GM12875 (cell line): ENCODE measurements at regions not wholly inside any gene's neighbourhood (a gene's known extent, or its start where the extent isn't known, plus 50 kb on each side); places are given as distances from the start of the nearest gene placed in this dataset.

ENCODE experiments used
- H3K4me3 ChIP-seq: one replicate; pipeline ENCODE4 v1.5.1; 2011; ENCODE audit warnings: low read depth, low read length, control low read depth
- CTCF ChIP-seq: IDR thresholded peaks from 2 replicates; pipeline ENCODE4 v1.5.1; 2011; ENCODE audit warnings: low read depth, mild to moderate bottlenecking, control low read depth, inconsistent platforms, low read length, moderate library complexity, borderline replicate concordance; ENCODE audit not compliant: insufficient read depth

- no peak overlapping the region for H3K4me3 ChIP-seq
- TF ChIP-seq CTCF, result no peak
Measured at GRCh38 chr9:78585909-78586308, 289.0 kb downstream of the PSAT1 start.

DNA sequence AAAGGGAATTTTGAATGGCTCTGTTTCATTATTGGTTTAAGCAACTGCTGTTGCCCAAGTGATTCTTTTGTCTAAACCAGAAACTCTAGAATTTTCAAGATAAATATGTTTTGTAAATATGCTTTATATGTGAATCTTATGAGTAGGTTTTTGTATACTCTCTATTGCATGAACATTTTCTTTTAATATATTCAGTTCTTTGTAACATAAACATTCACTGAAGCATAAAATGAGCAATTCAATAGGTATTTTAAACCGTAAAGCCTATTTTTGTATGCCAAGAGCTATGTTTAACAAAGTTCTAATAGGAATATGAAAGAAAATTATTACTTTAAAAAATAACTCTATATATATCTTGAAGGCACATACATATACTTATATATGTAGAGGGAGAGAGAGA is 293.1 kb downstream of the PSAT1 start:
- H3K4me3 ChIP-seq, result no peak overlapping the region
- TF ChIP-seq CTCF, result no peak

DNA sequence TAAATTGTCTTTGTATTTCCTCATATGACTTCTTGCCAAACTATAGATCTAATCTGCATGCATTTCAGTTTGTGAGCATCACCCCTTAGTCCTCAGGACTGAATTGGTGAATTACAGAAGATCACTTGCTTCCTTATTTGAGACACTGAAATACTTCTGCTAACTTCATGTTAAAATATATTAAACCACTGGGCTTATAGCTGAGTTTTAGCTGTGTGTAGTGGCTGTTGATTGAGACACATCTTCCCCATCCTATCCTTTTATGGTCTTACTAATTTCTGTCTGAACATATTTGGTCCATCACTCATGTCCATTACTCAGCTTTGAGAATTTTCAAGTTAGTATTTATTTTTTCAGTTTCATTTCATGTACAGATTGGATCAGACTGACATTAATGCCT is 295.9 kb downstream of the PSAT1 start:
- TF ChIP-seq CTCF, result no peak

DNA sequence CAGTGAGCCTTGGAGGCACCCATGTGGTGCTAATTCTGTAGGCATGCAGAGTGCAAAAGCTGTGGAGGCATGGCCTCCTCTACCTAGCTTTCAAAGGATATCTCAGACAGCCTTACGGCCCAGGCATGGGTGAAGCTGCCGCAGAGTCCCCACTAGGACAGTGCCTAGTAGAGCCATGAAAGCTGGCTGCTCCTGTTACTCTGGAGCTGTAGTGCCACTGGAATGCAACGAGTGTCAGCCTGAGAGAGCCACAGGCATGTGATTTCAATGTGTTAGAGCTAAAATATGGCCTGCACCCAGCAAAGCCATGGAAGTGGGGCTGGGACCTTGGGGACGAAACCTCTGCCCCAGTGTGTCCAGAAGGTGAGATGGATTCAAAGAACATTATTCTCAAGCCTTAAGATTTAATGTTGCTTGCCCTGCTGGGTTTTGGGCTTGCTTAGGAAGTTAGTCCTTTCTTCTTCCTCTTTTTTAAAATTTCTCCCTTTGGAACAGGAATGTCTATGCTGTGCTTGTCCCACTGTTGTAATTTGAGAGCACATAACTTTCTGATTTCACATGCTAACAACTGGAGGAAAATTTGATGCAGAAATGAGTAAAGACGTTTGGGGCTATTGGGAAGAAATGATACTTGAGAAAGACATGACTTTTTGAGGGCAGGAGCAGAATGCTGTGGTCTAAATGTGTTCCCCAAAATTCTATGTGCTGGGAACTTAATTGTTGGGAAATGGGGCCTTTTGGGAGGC is 298.4 kb downstream of the PSAT1 start:
- no peak overlapping the region for H3K4me3 ChIP-seq
- no peak for TF ChIP-seq CTCF

More for the DNA sequence above, 295.9 kb downstream of the PSAT1 start:
- no peak overlapping the region for H3K4me3 ChIP-seq

- no peak for TF ChIP-seq CTCF
- no peak overlapping the region for H3K4me3 ChIP-seq
Measured at GRCh38 chr9:78596346-78596745, 299.4 kb downstream of the PSAT1 start.

DNA sequence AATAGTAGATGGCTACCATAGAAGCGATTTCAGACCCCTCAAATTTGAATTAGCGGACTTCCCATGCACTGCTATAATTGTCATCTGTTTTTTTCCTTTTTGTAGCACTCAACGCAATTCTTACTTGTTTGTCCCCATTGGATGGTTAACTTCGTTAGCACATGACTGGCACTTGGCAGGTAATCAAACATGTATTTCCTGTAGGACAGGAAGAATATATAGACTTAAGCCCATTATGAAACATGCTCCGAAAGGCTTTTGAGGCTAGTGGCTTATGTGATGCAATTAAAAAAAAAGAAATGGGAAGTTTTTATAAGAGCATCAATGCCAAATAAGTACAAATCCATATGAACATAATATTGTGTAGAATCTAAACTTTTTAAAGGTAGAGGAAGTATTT is 301.2 kb downstream of the PSAT1 start:
- H3K4me3 ChIP-seq, result no peak overlapping the region
- TF ChIP-seq CTCF, result no peak

- TF ChIP-seq CTCF, result no peak
- H3K4me3 ChIP-seq, result no peak overlapping the region
Measured at GRCh38 chr9:78599926-78600325, 303.0 kb downstream of the PSAT1 start.
